ENCODE measurements at regions not wholly inside any gene's neighbourhood (a gene's known extent, or its start where the extent isn't known, plus 50 kb on each side); places are given as distances from the start of the nearest gene placed in this dataset.

- H3K79me2 ChIP-seq (ENCODE audit: control insufficient read depth, insufficient read depth, low read length): no peaks in the 10 kb centered on the region
- no peaks in the 10 kb centered on the region for H4K20me1 ChIP-seq (ENCODE audit: control insufficient read depth, extremely low read depth, insufficient read depth, low read length)
- no peak for TF ChIP-seq CTCF (optimal IDR thresholded peaks at IDR 0.05 in 1 of 3, IDR thresholded peaks at IDR 0.05 in 1 of 3, conservative IDR thresholded peaks at IDR 0.05 in 1 of 3; ENCODE audit: extremely low read depth in 1 of 3, insufficient read depth in 2 of 3, low read length in 3 of 3)
- no peak for TF ChIP-seq EZH2 (IDR thresholded peaks at IDR 0.05; ENCODE audit: low read length)
- no peak for FAIRE-seq
- H3K36me3 ChIP-seq (ENCODE audit: control insufficient read depth in 2 of 2, extremely low read depth in 1 of 2, insufficient read depth in 2 of 2, low read length in 2 of 2): no peaks in the 10 kb centered on the region
- H3K27me3 ChIP-seq (ENCODE audit: control insufficient read depth, extremely low read depth, insufficient read depth, low read length): no peaks in the 10 kb centered on the region
- no peak overlapping the region for H3K4me2 ChIP-seq (ENCODE audit: control insufficient read depth, extremely low read depth, insufficient read depth, low read depth, low read length)
- no peak overlapping the region for H2AFZ ChIP-seq (ENCODE audit: control insufficient read depth, low read length)
- no peak overlapping the region for H3K27ac ChIP-seq (ENCODE audit: control insufficient read depth, insufficient read depth, low read length)
- dilution Hi-C loops (cut with MboI; ENCODE audit: extremely low pct_ligation_motif_present, low sequenced_read_pairs): no loop called here
- no peaks in the 10 kb centered on the region for H3K9me3 ChIP-seq (ENCODE audit: control insufficient read depth, low read depth, low read length)
- H3K9me1 ChIP-seq (ENCODE audit: control insufficient read depth, extremely low read depth, insufficient read depth, low read length): no peaks in the 10 kb centered on the region
- no peaks in the 10 kb centered on the region for H3K4me1 ChIP-seq (ENCODE audit: control insufficient read depth, extremely low read depth, insufficient read depth, low read length)
- no peak overlapping the region for H3K9ac ChIP-seq (ENCODE audit: control insufficient read depth, extremely low read depth, insufficient read depth, low read length)
- H3K4me3 ChIP-seq (ENCODE audit: control insufficient read depth in 2 of 3, extremely low read depth in 1 of 3, insufficient read depth in 2 of 3, low read depth in 1 of 3, low read length in 3 of 3): no peak overlapping the region
- DNase-seq (ENCODE audit: low read depth, low spot score): no peak
Measured at GRCh38 chr3:18720543-18720942, 295.4 kb upstream of the SATB1 start.

DNA sequence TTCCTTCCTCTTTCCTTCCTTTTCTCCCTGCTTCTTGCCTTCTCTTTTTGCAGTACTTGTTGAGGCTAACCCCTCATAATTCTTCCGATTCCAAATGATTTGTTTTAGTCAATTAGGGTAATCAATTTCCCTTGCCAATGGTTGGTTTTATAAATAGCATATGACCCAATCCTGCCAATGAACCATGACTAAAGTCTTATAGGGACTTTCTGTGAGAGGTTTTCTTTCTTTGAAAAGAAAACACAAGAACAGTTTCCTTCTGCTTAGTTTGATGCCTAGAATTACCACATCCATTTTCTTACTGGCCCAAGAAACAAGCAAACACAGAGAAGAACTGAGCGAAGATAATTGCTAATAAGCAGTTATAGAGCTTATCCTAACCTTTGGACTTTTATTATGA, 292.5 kb upstream of the SATB1 start:
- no peak for DNase-seq (ENCODE audit: low read depth, low spot score)
- TF ChIP-seq CTCF (optimal IDR thresholded peaks at IDR 0.05 in 1 of 3, IDR thresholded peaks at IDR 0.05 in 1 of 3, conservative IDR thresholded peaks at IDR 0.05 in 1 of 3; ENCODE audit: extremely low read depth in 1 of 3, insufficient read depth in 2 of 3, low read length in 3 of 3) (no peak), EZH2 (IDR thresholded peaks at IDR 0.05; ENCODE audit: low read length) (no peak)
- FAIRE-seq: no peak
- no peak overlapping the region for H3K4me2 ChIP-seq (ENCODE audit: control insufficient read depth, extremely low read depth, insufficient read depth, low read depth, low read length)
- H3K27me3 ChIP-seq (ENCODE audit: control insufficient read depth, extremely low read depth, insufficient read depth, low read length): no peaks in the 10 kb centered on the region
- H3K4me1 ChIP-seq (ENCODE audit: control insufficient read depth, extremely low read depth, insufficient read depth, low read length): no peaks in the 10 kb centered on the region
- no peak overlapping the region for H3K4me3 ChIP-seq (ENCODE audit: control insufficient read depth in 2 of 3, extremely low read depth in 1 of 3, insufficient read depth in 2 of 3, low read depth in 1 of 3, low read length in 3 of 3)
- dilution Hi-C loops (cut with MboI; ENCODE audit: extremely low pct_ligation_motif_present, low sequenced_read_pairs): no loop called here
- H3K9ac ChIP-seq (ENCODE audit: control insufficient read depth, extremely low read depth, insufficient read depth, low read length): no peak overlapping the region
- no peak overlapping the region for H2AFZ ChIP-seq (ENCODE audit: control insufficient read depth, low read length)
- H3K27ac ChIP-seq (ENCODE audit: control insufficient read depth, insufficient read depth, low read length): no peak overlapping the region
- H4K20me1 ChIP-seq (ENCODE audit: control insufficient read depth, extremely low read depth, insufficient read depth, low read length): no peaks in the 10 kb centered on the region
- H3K9me1 ChIP-seq (ENCODE audit: control insufficient read depth, extremely low read depth, insufficient read depth, low read length): no peaks in the 10 kb centered on the region
- no peaks in the 10 kb centered on the region for H3K36me3 ChIP-seq (ENCODE audit: control insufficient read depth in 2 of 2, extremely low read depth in 1 of 2, insufficient read depth in 2 of 2, low read length in 2 of 2)
- no peaks in the 10 kb centered on the region for H3K79me2 ChIP-seq (ENCODE audit: control insufficient read depth, insufficient read depth, low read length)
- H3K9me3 ChIP-seq (ENCODE audit: control insufficient read depth, low read depth, low read length): no peaks in the 10 kb centered on the region

All from keratinocyte (primary cell).